MCF 10A (cell line): ENCODE measurements at regions not wholly inside any gene's neighbourhood (a gene's known extent, or its start where the extent isn't known, plus 50 kb on each side); places are given as distances from the start of the nearest gene placed in this dataset.
"Not testable (repeated sequence)": the region's sequence is repeated elsewhere in the genome, so short reads cannot be mapped to it uniquely, and the experiment has no call there.

Experiments used
- BruUV-seq: library from RNA; stranded (reverse); fragments of 400-500 nt; replicated peaks from 2 replicates; lab custom pipeline; 2021; lab: Mats Ljungman, UMichigan
- CTCF ChIA-PET: fragments of 300-600 bp; sonication (Branson Sonifier 250); formaldehyde crosslinking; extraction: SDS; loops from one replicate; lab custom pipeline; 2021; ENCODE audit warnings: antibody characterized with exemption, inconsistent platforms; lab: Yijun Ruan, JAX
- POLR2A ChIA-PET: fragments of 300-600, 350-650 bp; sonication (Branson Sonifier 250); formaldehyde crosslinking; extraction: SDS; loops from one replicate; lab custom pipeline; 2020; ENCODE audit warnings: antibody characterized with exemption, inconsistent platforms; lab: Yijun Ruan, JAX
- DNase-seq: peaks from one replicate; pipeline ENCODE4 v3.0.0-alpha.2; 2018; ENCODE audit not compliant: unreplicated experiment
- H3K27ac Mint-ChIP-seq: one replicate; pipeline ENCODE4 v1.8.0; 2022; ENCODE audit warnings: mild to moderate bottlenecking, low read depth, mixed read lengths; ENCODE audit not compliant: unreplicated experiment
- H3K27me3 Mint-ChIP-seq: one replicate; pipeline ENCODE4 v1.8.0; 2022; ENCODE audit warnings: mixed read lengths; ENCODE audit not compliant: insufficient read depth, unreplicated experiment
- H3K36me3 Mint-ChIP-seq: one replicate; pipeline ENCODE4 v1.8.0; 2022; ENCODE audit warnings: mild to moderate bottlenecking, moderate library complexity, mixed read lengths; ENCODE audit not compliant: insufficient read depth, unreplicated experiment
- H3K4me1 Mint-ChIP-seq: one replicate; pipeline ENCODE4 v1.8.0; 2022; ENCODE audit warnings: mixed read lengths; ENCODE audit not compliant: insufficient read depth, unreplicated experiment
- H3K4me3 Mint-ChIP-seq: one replicate; pipeline ENCODE4 v1.8.0; 2022; ENCODE audit warnings: mild to moderate bottlenecking, moderate library complexity, mixed read lengths; ENCODE audit not compliant: unreplicated experiment
- H3K9me3 Mint-ChIP-seq: one replicate; pipeline ENCODE4 v1.8.0; 2022; ENCODE audit warnings: mixed read lengths; ENCODE audit not compliant: unreplicated experiment
- intact Hi-C: fragments of 100-400 bp; cut with micrococcal nuclease; formaldehyde crosslinking; loops from 2 replicates; pipeline ENCODE4 v1.14.1; 2022
- TF ChIP-seq, protein P1 (sequence below): fragments of 200-600 bp; IDR thresholded peaks from one replicate; pipeline ENCODE4 v1.8.0; 2022; ENCODE audit warnings: antibody characterized with exemption, mild to moderate bottlenecking; ENCODE audit not compliant: unreplicated experiment

DNA sequence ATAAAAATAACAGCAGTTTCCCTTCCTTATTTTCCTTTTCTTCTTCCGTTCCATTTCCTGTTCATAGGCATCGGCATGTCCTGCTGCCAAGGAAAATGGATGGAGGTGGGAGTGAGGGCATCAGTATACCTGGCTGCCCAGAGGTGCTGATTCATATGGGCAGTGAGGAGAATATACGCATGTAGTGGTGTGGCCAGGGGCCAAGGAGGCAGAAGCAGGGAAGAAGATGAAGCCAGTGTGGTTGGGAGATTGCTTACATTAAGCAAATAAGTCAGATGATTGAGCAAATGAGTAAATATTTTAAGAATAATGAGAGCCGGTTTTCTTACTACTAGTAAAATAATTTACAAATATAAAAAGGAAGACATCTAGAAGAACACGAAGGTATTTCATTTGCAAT is 344.9 kb upstream of the PAPPA start:
- DNase-seq = peak; percentile 92
- intact Hi-C loops = no loop called here
- H3K27me3 Mint-ChIP-seq = no peaks in the 10 kb centered on the region
- H3K4me1 Mint-ChIP-seq = peaks cover 29% of the 10 kb centered on the region
- TF ChIP-seq, protein P1, sequence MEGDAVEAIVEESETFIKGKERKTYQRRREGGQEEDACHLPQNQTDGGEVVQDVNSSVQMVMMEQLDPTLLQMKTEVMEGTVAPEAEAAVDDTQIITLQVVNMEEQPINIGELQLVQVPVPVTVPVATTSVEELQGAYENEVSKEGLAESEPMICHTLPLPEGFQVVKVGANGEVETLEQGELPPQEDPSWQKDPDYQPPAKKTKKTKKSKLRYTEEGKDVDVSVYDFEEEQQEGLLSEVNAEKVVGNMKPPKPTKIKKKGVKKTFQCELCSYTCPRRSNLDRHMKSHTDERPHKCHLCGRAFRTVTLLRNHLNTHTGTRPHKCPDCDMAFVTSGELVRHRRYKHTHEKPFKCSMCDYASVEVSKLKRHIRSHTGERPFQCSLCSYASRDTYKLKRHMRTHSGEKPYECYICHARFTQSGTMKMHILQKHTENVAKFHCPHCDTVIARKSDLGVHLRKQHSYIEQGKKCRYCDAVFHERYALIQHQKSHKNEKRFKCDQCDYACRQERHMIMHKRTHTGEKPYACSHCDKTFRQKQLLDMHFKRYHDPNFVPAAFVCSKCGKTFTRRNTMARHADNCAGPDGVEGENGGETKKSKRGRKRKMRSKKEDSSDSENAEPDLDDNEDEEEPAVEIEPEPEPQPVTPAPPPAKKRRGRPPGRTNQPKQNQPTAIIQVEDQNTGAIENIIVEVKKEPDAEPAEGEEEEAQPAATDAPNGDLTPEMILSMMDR = no peak
- H3K9me3 Mint-ChIP-seq = no peaks in the 10 kb centered on the region
- peak overlapping the region; percentile 56 for H3K27ac Mint-ChIP-seq
- ChIA-PET POLR2A (interaction anchor here (0.8 to 1.8 kb wide), 5 partner anchors 11 to 334 kb away, joined by 3 to 5 read pairs (median 3); no protein-coding TSS in a partner anchor), CTCF (interaction anchor here (0.6 to 1.2 kb wide), 5 partner anchors 70 to 782 kb away, joined by 3 to 5 read pairs (median 3); no protein-coding TSS in a partner anchor)
- peak overlapping the region; percentile 21 for H3K4me3 Mint-ChIP-seq
- H3K36me3 Mint-ChIP-seq = no peaks in the 10 kb centered on the region
- BruUV-seq = no TSS peak

DNA sequence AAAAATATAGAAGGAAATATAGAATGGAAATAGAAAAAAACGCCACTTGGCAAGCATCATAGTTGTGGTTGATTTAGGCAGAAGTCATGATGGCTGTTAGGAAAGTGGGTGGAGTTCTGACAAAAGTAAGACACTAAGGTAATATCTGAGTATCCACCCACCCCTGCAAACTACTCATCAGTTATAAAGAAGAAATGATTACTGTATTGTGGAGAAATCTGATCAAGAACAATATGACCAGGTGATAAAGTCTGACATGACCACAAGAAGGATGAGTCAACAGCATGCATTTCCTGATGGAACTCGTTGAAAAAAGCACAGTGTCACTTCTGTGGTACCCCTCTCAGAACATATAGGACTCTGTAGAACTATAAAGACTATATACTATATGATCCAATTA is 343.4 kb upstream of the PAPPA start:
- ChIA-PET POLR2A (no interaction called here), CTCF (no interaction called here)
- no peaks in the 10 kb centered on the region for H3K9me3 Mint-ChIP-seq
- no peaks in the 10 kb centered on the region for H3K27me3 Mint-ChIP-seq
- H3K36me3 Mint-ChIP-seq = no peaks in the 10 kb centered on the region
- no TSS peak for BruUV-seq
- H3K4me3 Mint-ChIP-seq = no peak overlapping the region
- TF ChIP-seq, protein P1 = no peak
- DNase-seq = peak; percentile 26
- intact Hi-C loops = no loop called here
- peak overlapping the region; percentile 3 for H3K27ac Mint-ChIP-seq
- H3K4me1 Mint-ChIP-seq = peaks cover 29% of the 10 kb centered on the region

DNA sequence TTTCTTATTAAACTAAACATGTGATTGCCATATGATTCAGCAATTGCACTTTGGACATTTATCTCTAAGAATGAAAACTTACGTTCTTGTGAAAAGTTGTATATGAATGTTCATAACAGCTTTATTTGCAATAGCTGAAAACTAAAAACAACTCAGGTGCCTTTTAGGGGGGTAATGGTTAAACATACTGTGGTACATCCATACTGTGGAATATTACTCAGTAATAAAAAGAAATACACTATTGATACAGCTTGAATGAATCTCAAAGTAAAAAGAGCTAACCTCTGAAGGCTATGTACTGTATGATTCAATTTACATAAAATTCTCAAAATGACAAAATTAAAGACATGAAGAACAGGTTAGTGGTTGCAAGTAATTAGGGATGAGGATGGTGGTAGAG is 339.5 kb upstream of the PAPPA start:
- BruUV-seq = no TSS peak
- H3K27ac Mint-ChIP-seq = no peak overlapping the region
- TF ChIP-seq, protein P1 = no peak
- intact Hi-C loops = no loop called here
- CTCF ChIA-PET = no interaction called here
- H3K36me3 Mint-ChIP-seq = no peaks in the 10 kb centered on the region
- no peak overlapping the region for H3K4me3 Mint-ChIP-seq
- H3K9me3 Mint-ChIP-seq = no peaks in the 10 kb centered on the region
- H3K4me1 Mint-ChIP-seq = peaks cover 12% of the 10 kb centered on the region
- no peaks in the 10 kb centered on the region for H3K27me3 Mint-ChIP-seq
- POLR2A ChIA-PET = no interaction called here
- no peak for DNase-seq

DNA sequence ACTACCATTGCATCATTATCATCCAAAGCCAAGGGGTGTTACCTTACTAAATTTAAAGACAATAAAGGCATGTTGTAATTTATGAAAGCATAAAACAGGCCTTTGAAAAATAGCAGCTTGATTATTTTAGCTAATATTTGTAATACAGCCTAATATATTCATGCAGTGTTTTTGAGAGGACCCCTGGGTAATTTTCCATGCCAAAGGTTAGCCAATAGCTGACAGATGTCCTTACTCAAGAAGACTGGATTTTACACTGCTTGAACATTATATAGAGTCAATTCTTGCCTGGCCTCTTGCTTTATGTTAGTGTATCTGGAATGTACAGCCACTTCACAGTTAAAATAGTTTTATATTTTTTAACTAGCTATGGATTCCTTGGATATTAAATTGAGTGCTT is 337.8 kb upstream of the PAPPA start:
- intact Hi-C loops = no loop called here
- no peak for DNase-seq
- H3K4me3 Mint-ChIP-seq = no peak overlapping the region
- H3K36me3 Mint-ChIP-seq = no peaks in the 10 kb centered on the region
- CTCF ChIA-PET = interaction anchor here (1.4 kb wide), 1 partner anchor 9 kb away, joined by 3 read pairs; no protein-coding TSS in a partner anchor
- H3K4me1 Mint-ChIP-seq = no peaks in the 10 kb centered on the region
- H3K9me3 Mint-ChIP-seq = no peaks in the 10 kb centered on the region
- POLR2A ChIA-PET = no interaction called here
- TF ChIP-seq, protein P1 = no peak
- no peak overlapping the region for H3K27ac Mint-ChIP-seq
- BruUV-seq = no TSS peak
- H3K27me3 Mint-ChIP-seq = no peaks in the 10 kb centered on the region

DNA sequence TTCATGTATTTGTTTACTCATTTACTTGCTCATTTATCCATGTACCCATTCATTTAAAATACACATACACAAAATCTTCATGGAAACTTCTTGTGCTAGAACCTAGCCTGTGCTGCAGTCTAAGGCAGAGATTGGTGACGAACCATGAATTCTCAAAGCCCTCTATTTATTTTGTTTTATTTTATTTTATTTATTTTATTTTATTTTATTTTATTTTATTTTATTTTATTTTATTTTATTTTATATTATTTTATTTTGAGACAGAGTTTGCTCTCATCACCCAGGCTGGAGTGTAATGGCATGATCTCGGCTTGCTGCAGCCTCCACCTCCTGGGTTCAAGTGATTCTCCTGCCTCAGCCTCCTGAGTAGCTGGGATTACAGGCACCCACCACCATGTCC is 334.9 kb upstream of the PAPPA start:
- H3K4me1 Mint-ChIP-seq, H3K27ac Mint-ChIP-seq, CTCF ChIA-PET, POLR2A ChIA-PET, H3K9me3 Mint-ChIP-seq, H3K27me3 Mint-ChIP-seq, DNase-seq, H3K36me3 Mint-ChIP-seq, intact Hi-C loops, H3K4me3 Mint-ChIP-seq, BruUV-seq: not testable (repeated sequence)
